H1 (cell line): ENCODE measurements at regions not wholly inside any gene's neighbourhood (a gene's known extent, or its start where the extent isn't known, plus 50 kb on each side); places are given as distances from the start of the nearest gene placed in this dataset.

Experiments
- CTCF ChIA-PET: fragments of 300-600 bp; sonication (Branson Sonifier 250); formaldehyde crosslinking; loops from one replicate; lab custom pipeline; 2021; ENCODE audit not compliant: partially characterized antibody; lab: Charles Lee
- POLR2A ChIA-PET: fragments of 300-600 bp; sonication (Branson Sonifier 250); formaldehyde crosslinking; loops from one replicate; lab custom pipeline; 2021; ENCODE audit warnings: inconsistent platforms; ENCODE audit not compliant: partially characterized antibody; lab: Charles Lee
- DNase-seq, 2 experiments: peaks; one replicate each; pipeline versions ENCODE4 v3.0.0 to v3.0.0-alpha.2; 2010 to 2022; ENCODE audit warnings: low spot score in 2 of 2, low read depth in 1 of 2, mixed read lengths in 1 of 2
- FAIRE-seq: peaks from 2 replicates; lab custom pipeline; 2011; peaks lifted over from hg19 to GRCh38; lab: Jason Lieb, UNC
- H2AFZ ChIP-seq: 2 replicates; pipeline ENCODE4 v1.8.1; 2012; ENCODE audit warnings: low read length, inconsistent platforms
- H2AK5ac ChIP-seq: 2 replicates; pipeline ENCODE4 v1.6.1; 2013; ENCODE audit warnings: low read depth, low read length
- H2BK120ac ChIP-seq: replicated peaks from 2 replicates; pipeline ENCODE3; 2013; ENCODE audit warnings: low read depth, low read length, inconsistent platforms
- H2BK12ac ChIP-seq: 2 replicates; pipeline ENCODE4 v1.6.1; 2013; ENCODE audit warnings: low read depth, low read length
- H2BK15ac ChIP-seq: 2 replicates; pipeline ENCODE4 v1.6.1; 2013; ENCODE audit warnings: low read length
- H2BK20ac ChIP-seq: 2 replicates; pipeline ENCODE4 v1.6.1; 2013; ENCODE audit warnings: low read length
- H2BK5ac ChIP-seq: 2 replicates; pipeline ENCODE4 v1.6.1; 2013; ENCODE audit warnings: low read depth, low read length
- H3K14ac ChIP-seq: 2 replicates; pipeline ENCODE4 v1.6.1; 2013; ENCODE audit warnings: inconsistent platforms; ENCODE audit not compliant: insufficient read length
- H3K18ac ChIP-seq: 2 replicates; pipeline ENCODE4 v1.6.1; 2013; ENCODE audit warnings: low read length; ENCODE audit errors: extremely low read depth
- H3K23ac ChIP-seq: 2 replicates; pipeline ENCODE4 v1.6.1; 2013; ENCODE audit warnings: inconsistent platforms; ENCODE audit not compliant: insufficient read length
- H3K23me2 ChIP-seq: 2 replicates; pipeline ENCODE4 v1.6.1; 2013; ENCODE audit warnings: low read depth, low read length
- H3K27ac ChIP-seq: 2 replicates; pipeline ENCODE4 v1.6.1; 2011; ENCODE audit warnings: low read depth, low read length, inconsistent platforms
- H3K27me3 ChIP-seq, 4 experiments: replicated peaks in 1 of 4; 1 replicate in 1 of 4; 2 replicates in 3 of 4; pipeline versions ENCODE4 v1.6.1 to v1.8.1; 2011 to 2013; ENCODE audit warnings: low read length in 3 of 4, mild to moderate bottlenecking in 3 of 4, inconsistent platforms in 2 of 4, mixed read lengths in 2 of 4, moderate library complexity in 1 of 4; ENCODE audit not compliant: control insufficient read depth in 3 of 4, insufficient read depth in 3 of 4; ENCODE audit errors: extremely low read depth in 1 of 4
- H3K36me3 ChIP-seq, 4 experiments: 2 replicates each; pipeline versions ENCODE4 v1.6.1 to v1.8.1; 2011 to 2013; ENCODE audit warnings: mild to moderate bottlenecking in 4 of 4, low read length in 3 of 4, moderate library complexity in 2 of 4, control low read depth in 1 of 4, inconsistent platforms in 1 of 4; ENCODE audit not compliant: insufficient read depth in 4 of 4, control insufficient read depth in 2 of 4
- H3K4ac ChIP-seq: replicated peaks from 2 replicates; pipeline ENCODE3; 2013; ENCODE audit warnings: low read length, low read depth, mixed read lengths, inconsistent platforms; ENCODE audit not compliant: insufficient read length
- H3K4me1 ChIP-seq, 4 experiments: replicated peaks in 1 of 4; 1 replicate in 1 of 4; 2 replicates in 3 of 4; pipeline versions ENCODE4 v1.6.1 to v1.8.1; 2011 to 2013; ENCODE audit warnings: low read length in 3 of 4, inconsistent platforms in 2 of 4, mixed read lengths in 1 of 4; ENCODE audit not compliant: insufficient read depth in 4 of 4, control insufficient read depth in 3 of 4
- H3K4me2 ChIP-seq, 2 experiments: 2 replicates each; pipeline versions ENCODE4 v1.6.1 to v1.8.1; 2011 to 2013; ENCODE audit warnings: low read depth in 2 of 2, low read length in 2 of 2, control low read depth in 1 of 2, inconsistent platforms in 1 of 2, mild to moderate bottlenecking in 1 of 2; ENCODE audit not compliant: insufficient read depth in 1 of 2
- H3K4me3 ChIP-seq, 4 experiments: fragments of 200-600, 300-600 bp in 1 of 4; sonication (generic), shearing (Covaris generic), sonication (Bioruptor Twin) in 1 of 4; 2 replicates each; pipeline versions ENCODE4 v1.5.1 to v1.8.1; 2011 to 2016; ENCODE audit warnings: low read length in 4 of 4, low read depth in 3 of 4, control low read depth in 2 of 4, inconsistent platforms in 2 of 4, mild to moderate bottlenecking in 2 of 4, mixed read lengths in 1 of 4, moderate library complexity in 1 of 4; ENCODE audit not compliant: insufficient read depth in 2 of 4; ENCODE audit errors: extremely low read depth in 1 of 4
- H3K56ac ChIP-seq: replicated peaks from 2 replicates; pipeline ENCODE3; 2013; ENCODE audit warnings: low read depth, mild to moderate bottlenecking, mixed read lengths, low read length, inconsistent platforms; ENCODE audit not compliant: insufficient read length
- H3K79me1 ChIP-seq: 2 replicates; pipeline ENCODE4 v1.6.1; 2013; ENCODE audit warnings: low read depth, low read length, control low read depth
- H3K79me2 ChIP-seq, 2 experiments: 2 replicates each; pipeline versions ENCODE4 v1.6.1 to v1.8.1; 2012 to 2013; ENCODE audit warnings: low read length in 2 of 2, mild to moderate bottlenecking in 2 of 2, inconsistent platforms in 1 of 2; ENCODE audit not compliant: insufficient read depth in 2 of 2, control insufficient read depth in 1 of 2
- H3K9ac ChIP-seq, 4 experiments: replicated peaks in 1 of 4; 1 replicate in 1 of 4; 2 replicates in 3 of 4; pipeline versions ENCODE4 v1.6.1 to v1.8.1; 2011 to 2013; ENCODE audit warnings: low read depth in 3 of 4, low read length in 3 of 4, control low read depth in 2 of 4, mild to moderate bottlenecking in 2 of 4, moderate library complexity in 2 of 4, inconsistent platforms in 1 of 4; ENCODE audit errors: extremely low read depth in 1 of 4
- H3K9me3 ChIP-seq, 2 experiments: 2 replicates each; pipeline versions ENCODE4 v1.6.1 to v1.8.1; 2012 to 2013; ENCODE audit warnings: mild to moderate bottlenecking in 2 of 2, moderate library complexity in 2 of 2, control low read depth in 1 of 2, inconsistent platforms in 1 of 2, low read depth in 1 of 2, low read length in 1 of 2, mixed read lengths in 1 of 2; ENCODE audit not compliant: insufficient read depth in 2 of 2
- H4K20me1 ChIP-seq, 2 experiments: replicated peaks in 1 of 2; 2 replicates each; pipeline versions ENCODE3 to v1.8.1; 2011 to 2013; ENCODE audit warnings: inconsistent platforms in 2 of 2, low read length in 2 of 2, mild to moderate bottlenecking in 1 of 2; ENCODE audit not compliant: insufficient read depth in 2 of 2, control insufficient read depth in 1 of 2
- H4K5ac ChIP-seq: 2 replicates; pipeline ENCODE4 v1.6.1; 2013; ENCODE audit warnings: low read length, low read depth, mixed read lengths, inconsistent platforms; ENCODE audit not compliant: insufficient read length
- H4K8ac ChIP-seq: 2 replicates; pipeline ENCODE4 v1.8.0; 2013; ENCODE audit warnings: mild to moderate bottlenecking, moderate library complexity, low read length, inconsistent platforms; ENCODE audit not compliant: insufficient read depth; ENCODE audit errors: extremely low read depth
- H4K91ac ChIP-seq: replicated peaks from 2 replicates; pipeline ENCODE3; 2013; ENCODE audit warnings: low read length, mixed read lengths, inconsistent platforms; ENCODE audit not compliant: insufficient read length
- BRCA1 ChIP-seq: IDR thresholded peaks from 2 replicates; pipeline ENCODE4 v1.6.1; 2012; ENCODE audit warnings: low read depth, low read length, improper control_type of control experiment
- CTBP2 ChIP-seq: IDR thresholded peaks from 2 replicates; pipeline ENCODE4 v1.7.0; 2011; ENCODE audit warnings: borderline replicate concordance, mild to moderate bottlenecking, moderate library complexity, mixed read lengths, low read length; ENCODE audit not compliant: insufficient read depth, insufficient read length
- EGR1 ChIP-seq: IDR thresholded peaks from 2 replicates; pipeline ENCODE4 v1.6.1; 2011; ENCODE audit warnings: low read depth, low read length, borderline replicate concordance
- GABPA ChIP-seq: IDR thresholded peaks from 2 replicates; pipeline ENCODE4 v1.6.1; 2011; ENCODE audit warnings: mild to moderate bottlenecking, low read length, moderate library complexity, borderline replicate concordance; ENCODE audit not compliant: insufficient read depth
- HDAC6 ChIP-seq: IDR thresholded peaks from one replicate; pipeline ENCODE4 v1.7.1; 2012; ENCODE audit warnings: low read depth, mild to moderate bottlenecking, inconsistent platforms, low read length, moderate library complexity
- KDM1A ChIP-seq: fragments of 200-600, 300-600 bp; sonication (generic); IDR thresholded peaks from 2 replicates; pipeline ENCODE4 v1.7.1; 2016; ENCODE audit warnings: mild to moderate bottlenecking, low read length, borderline replicate concordance
- PHF8 ChIP-seq: fragments of 200-600 bp; sonication (generic); conservative IDR thresholded peaks from 2 replicates; pipeline ENCODE4 v1.7.1; 2012; ENCODE audit warnings: low read depth, mild to moderate bottlenecking, inconsistent platforms, low read length, moderate library complexity
- POLR2AphosphoS5 ChIP-seq: IDR thresholded peaks from 2 replicates; pipeline ENCODE4 v1.6.1; 2011; ENCODE audit warnings: low read depth, low read length
- RXRA ChIP-seq: IDR thresholded peaks from 2 replicates; pipeline ENCODE4 v1.6.1; 2011; ENCODE audit warnings: low read depth, mild to moderate bottlenecking, low read length, moderate library complexity; ENCODE audit not compliant: insufficient read depth
- SIN3A ChIP-seq, 2 experiments: IDR thresholded peaks in 1 of 2; conservative IDR thresholded peaks in 1 of 2; 2 replicates each; pipeline ENCODE4 v1.6.1; 2011 to 2012; ENCODE audit warnings: low read length in 2 of 2, improper control_type of control experiment in 1 of 2, low read depth in 1 of 2, mild to moderate bottlenecking in 1 of 2
- SP1 ChIP-seq: IDR thresholded peaks from 2 replicates; pipeline ENCODE4 v1.6.1; 2011; ENCODE audit warnings: low read depth, low read length
- SP2 ChIP-seq: IDR thresholded peaks from 2 replicates; pipeline ENCODE4 v1.6.1; 2012; ENCODE audit warnings: mild to moderate bottlenecking, low read length, inconsistent platforms
- TCF12 ChIP-seq: IDR thresholded peaks from 2 replicates; pipeline ENCODE4 v1.6.1; 2011; ENCODE audit warnings: low read depth, mild to moderate bottlenecking, low read length
- TEAD4 ChIP-seq: IDR thresholded peaks from 2 replicates; pipeline ENCODE4 v1.6.1; 2012; ENCODE audit warnings: low read depth, low read length, inconsistent platforms, mixed read lengths
- WGBS, 2 experiments: shearing (Covaris generic) in 1 of 2; methylation state at CpG; one replicate each; pipeline versions ENCODE4 v1.1.6 to v1.1.7; 2013 to 2015; ENCODE audit warnings: low lambda C conversion rate in 2 of 2, mixed read lengths in 2 of 2, inconsistent platforms in 1 of 2, low coverage in 1 of 2, missing lambda C conversion rate in 1 of 2; ENCODE audit not compliant: insufficient replicate concordance in 2 of 2, insufficient coverage in 1 of 2, insufficient read length in 1 of 2; ENCODE audit errors: extremely low coverage in 1 of 2, missing lambda C conversion rate in 1 of 2; 5-methylcytosine and 5-hydroxymethylcytosine counted together

GRCh38 chr6:16020259-16020658 lies 108.6 kb upstream of the MYLIP start:
- no peaks in the 10 kb centered on the region for H3K79me1 ChIP-seq
- no peak overlapping the region for H2BK20ac ChIP-seq
- H2AFZ ChIP-seq: no peak overlapping the region
- FAIRE-seq (no peak), DNase-seq (no peak)
- H2BK15ac ChIP-seq: peak overlapping the region; percentile 48; the same call in 1 of the 2 replicates
- ChIA-PET POLR2A (no interaction called here), CTCF (no interaction called here)
- no peak overlapping the region for H3K14ac ChIP-seq
- H3K18ac ChIP-seq: no peak overlapping the region
- no peaks in the 10 kb centered on the region for H3K27me3 ChIP-seq
- no peak overlapping the region for H3K4me2 ChIP-seq
- H3K4ac ChIP-seq: no peak overlapping the region
- no peaks in the 10 kb centered on the region for H4K20me1 ChIP-seq
- H3K27ac ChIP-seq: no peak overlapping the region
- TF ChIP-seq BRCA1 (no peak), POLR2AphosphoS5 (no peak), KDM1A (no peak), SP2 (no peak), TEAD4 (no peak), RXRA (no peak), PHF8 (no peak), HDAC6 (no peak), SIN3A (conservative IDR thresholded peaks at IDR 0.05 in 1 of 2, IDR thresholded peaks at IDR 0.05 in 1 of 2; ENCODE audit: low read depth in 1 of 2, low read length in 2 of 2) (no peak), TCF12 (no peak), EGR1 (no peak), GABPA (no peak), CTBP2 (no peak), SP1 (no peak)
- peaks cover 8 to 13% of the 10 kb centered on the region in 2 experiments for H3K9me3 ChIP-seq
- no peak overlapping the region for H2BK5ac ChIP-seq
- H4K8ac ChIP-seq: no peak overlapping the region
- H3K23ac ChIP-seq: no peak overlapping the region
- H2BK12ac ChIP-seq: peak overlapping the region; percentile 71; the same call in 1 of the 2 replicates
- no peak overlapping the region for H2AK5ac ChIP-seq
- WGBS, 2 experiments: 91% methylated on average over 3 of the region's 3 CpGs; no CpG with 5 or more reads in 1 of the 2 experiments
- no peak overlapping the region for H4K5ac ChIP-seq
- H4K91ac ChIP-seq: no peak overlapping the region
- no peak overlapping the region for H2BK120ac ChIP-seq
- no peak overlapping the region for H3K4me3 ChIP-seq
- H3K36me3 ChIP-seq: peaks cover 0 to 3% (median 0%) of the 10 kb centered on the region in 4 experiments; a peak in 1 of 8 replicates
- H3K79me2 ChIP-seq: no peaks in the 10 kb centered on the region
- H3K9ac ChIP-seq: no peak overlapping the region
- no peak overlapping the region for H3K56ac ChIP-seq
- H3K4me1 ChIP-seq: no peaks in the 10 kb centered on the region
- no peaks in the 10 kb centered on the region; the same call in 1 of the 2 replicates for H3K23me2 ChIP-seq
